ENCODE measurements at regions not wholly inside any gene's neighbourhood (a gene's known extent, or its start where the extent isn't known, plus 50 kb on each side); places are given as distances from the start of the nearest gene placed in this dataset.
A peak's percentile ranks its signal among the peaks of the same experiment; 100 is the strongest.

DNA sequence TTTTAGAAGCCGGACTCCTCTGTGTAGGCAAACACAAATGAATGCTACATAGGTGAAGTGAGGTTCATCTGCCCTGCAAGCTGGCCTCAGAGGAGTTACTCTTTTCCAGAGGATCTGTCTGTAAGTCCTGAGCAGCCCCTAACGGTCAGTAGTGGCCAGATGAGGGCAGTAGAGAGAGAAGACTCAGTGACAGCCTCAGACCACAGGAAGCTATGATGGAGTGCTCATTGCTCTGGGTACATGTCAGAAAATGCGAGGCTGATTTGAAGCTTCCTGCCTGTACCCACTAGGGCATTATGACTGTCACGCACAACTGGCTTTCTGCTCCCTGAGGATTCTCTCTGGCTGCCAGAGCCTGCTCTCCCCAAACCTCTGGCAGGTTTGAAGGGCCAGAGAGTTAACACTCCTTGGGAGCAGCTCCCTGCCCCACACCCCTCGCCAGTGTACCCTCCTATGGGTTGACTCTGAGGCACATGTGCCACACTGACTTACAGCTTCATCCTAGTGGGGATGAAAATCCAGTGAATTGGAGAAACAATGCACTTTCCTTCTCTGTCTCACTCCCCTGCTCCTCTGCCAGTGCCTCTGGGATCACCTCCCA, 141.5 kb downstream of the GABRG2 start:
- H3K4me3 ChIP-seq: no peak overlapping the region
- no peaks in the 10 kb centered on the region for H3K4me1 ChIP-seq
- peak; percentile 16 to 42 for TF ChIP-seq CTCF (IDR thresholded peaks at IDR 0.05)
- no peaks in the 10 kb centered on the region for H3K36me3 ChIP-seq
- DNase-seq (peak in 1 of 4 donors; percentile 39), ATAC-seq (peak; percentile 87)
- H3K27ac ChIP-seq: no peak overlapping the region
- no peaks in the 10 kb centered on the region for H3K27me3 ChIP-seq
- no peaks in the 10 kb centered on the region for H3K9me3 ChIP-seq
- intact Hi-C loops (cut with DNase I): no loop called here

GRCh38 chr5:162214551-162214950, 147.0 kb downstream of the GABRG2 start:
- DNase-seq: no peak
- H3K4me1 ChIP-seq: no peaks in the 10 kb centered on the region
- no peak overlapping the region for H3K27ac ChIP-seq
- no peaks in the 10 kb centered on the region for H3K36me3 ChIP-seq
- H3K4me3 ChIP-seq: no peak overlapping the region
- H3K9me3 ChIP-seq: no peaks in the 10 kb centered on the region
- TF ChIP-seq CTCF (IDR thresholded peaks at IDR 0.05): no peak
- ATAC-seq: no peak
- no peaks in the 10 kb centered on the region for H3K27me3 ChIP-seq
- intact Hi-C loops (cut with DNase I): no loop called here

DNA sequence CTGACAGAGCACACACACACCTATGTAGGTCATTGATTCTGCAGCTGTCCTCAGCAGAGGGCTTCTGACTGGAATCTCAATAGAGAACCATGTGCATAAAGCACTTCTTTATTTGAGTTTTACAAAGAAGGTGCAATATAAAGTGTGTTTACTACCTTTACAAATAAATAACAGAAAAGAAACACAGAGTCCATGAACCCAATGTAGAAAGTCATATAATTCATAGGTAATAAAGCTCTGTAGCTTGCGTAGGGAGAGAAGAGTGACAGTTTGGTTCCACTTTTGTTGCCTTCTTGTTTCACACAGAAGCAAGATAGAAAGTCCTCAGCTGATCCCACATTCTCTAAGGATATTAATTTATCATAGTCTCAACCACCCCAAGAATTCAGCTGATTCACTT, 149.5 kb downstream of the GABRG2 start:
- Histone ChIP-seq H3K36me3 (no peaks in the 10 kb centered on the region), H3K27me3 (no peaks in the 10 kb centered on the region), H3K4me1 (no peaks in the 10 kb centered on the region), H3K4me3 (no peak overlapping the region), H3K9me3 (no peaks in the 10 kb centered on the region), H3K27ac (no peak overlapping the region)
- no peak for TF ChIP-seq CTCF (IDR thresholded peaks at IDR 0.05)
- DNase-seq (no peak), ATAC-seq (no peak)
- intact Hi-C loops (cut with DNase I): no loop called here

DNA sequence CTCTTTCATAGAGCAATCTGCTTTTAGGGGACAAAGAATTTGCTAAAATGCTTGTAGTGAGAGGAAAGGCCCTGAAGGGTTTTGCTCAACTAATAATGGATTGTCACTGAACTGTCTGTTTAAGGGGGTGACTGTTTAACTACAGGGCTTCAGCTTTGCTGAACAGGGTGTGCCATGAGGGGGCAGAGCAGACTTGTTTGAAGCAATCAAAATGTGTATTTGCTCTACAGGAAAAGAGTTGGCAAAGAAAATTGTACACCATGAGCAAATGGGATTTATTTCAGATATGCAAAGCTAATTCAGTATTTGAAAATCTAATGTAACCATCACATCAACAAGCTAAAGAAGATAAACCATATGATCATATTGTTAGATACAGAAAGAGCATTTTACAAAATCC, 154.3 kb downstream of the GABRG2 start:
- ATAC-seq: no peak
- H3K4me1 ChIP-seq: no peaks in the 10 kb centered on the region
- intact Hi-C loops (cut with DNase I): no loop called here

GRCh38 chr5:162227075-162227474, 159.5 kb downstream of the GABRG2 start:
- Histone ChIP-seq H3K27ac (no peak overlapping the region), H3K4me1 (no peaks in the 10 kb centered on the region), H3K4me3 (no peak overlapping the region), H3K9me3 (no peaks in the 10 kb centered on the region), H3K36me3 (no peaks in the 10 kb centered on the region), H3K27me3 (no peaks in the 10 kb centered on the region)
- no peak for ATAC-seq
- intact Hi-C loops (cut with DNase I): no loop called here
- DNase-seq: no peak
- no peak for TF ChIP-seq CTCF (IDR thresholded peaks at IDR 0.05)

More for the DNA sequence above, 154.3 kb downstream of the GABRG2 start:
- H3K27ac ChIP-seq: no peak overlapping the region
- H3K27me3 ChIP-seq: no peaks in the 10 kb centered on the region
- no peak for DNase-seq
- no peak overlapping the region for H3K4me3 ChIP-seq
- no peak for TF ChIP-seq CTCF (IDR thresholded peaks at IDR 0.05)
- H3K36me3 ChIP-seq: no peaks in the 10 kb centered on the region
- no peaks in the 10 kb centered on the region for H3K9me3 ChIP-seq

Measured in left lung (tissue), 4 donors.